ENCODE measurements at regions not wholly inside any gene's neighbourhood (a gene's known extent, or its start where the extent isn't known, plus 50 kb on each side); places are given as distances from the start of the nearest gene placed in this dataset.
"Not testable (repeated sequence)": the region's sequence is repeated elsewhere in the genome, so short reads cannot be mapped to it uniquely, and the experiment has no call there.

DNA sequence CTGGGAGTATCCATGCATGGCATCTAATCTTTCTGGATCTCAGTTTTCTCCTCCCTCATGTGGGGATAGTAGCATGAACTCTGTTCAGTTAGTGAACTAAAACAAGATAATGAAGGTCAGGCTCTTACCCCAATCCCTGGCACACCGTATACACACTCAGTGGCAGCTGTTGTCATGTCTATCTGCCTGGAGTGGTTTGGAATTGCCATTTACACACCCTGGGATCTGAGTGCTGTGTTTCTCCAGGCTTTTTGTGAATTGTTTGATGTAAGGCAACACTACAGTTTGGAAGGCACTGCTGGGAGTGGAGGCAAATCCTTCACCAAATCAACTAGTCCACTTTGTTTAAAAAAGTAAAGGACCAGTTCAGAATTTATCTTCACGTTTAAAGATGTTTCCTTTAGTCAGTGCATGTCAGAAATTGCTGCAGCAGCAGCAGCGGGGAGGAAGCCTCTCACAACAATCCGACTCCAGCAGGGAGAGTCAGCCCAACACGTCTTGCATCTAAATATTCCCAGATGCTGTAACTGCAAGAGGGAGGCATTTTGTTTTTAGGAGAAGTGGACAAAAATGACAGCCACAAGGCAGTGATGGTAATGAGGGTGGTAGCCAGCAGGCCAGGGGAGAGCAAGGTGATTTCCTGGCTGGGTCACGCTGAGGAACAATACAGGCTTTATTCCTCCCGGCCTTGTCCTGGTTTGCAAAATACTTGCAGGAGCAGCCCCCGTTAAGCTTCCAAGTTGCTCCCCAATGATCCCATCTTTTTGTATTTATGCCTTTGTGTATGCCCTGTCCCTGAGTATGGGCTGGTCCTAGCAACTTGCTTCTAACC, 128.5 kb upstream of the LRIG1 start:
- no peak for DNase-seq (ENCODE audit: low read depth, low spot score)

- DNase-seq (ENCODE audit: low read depth, low spot score) = no peak
Measured at GRCh38 chr3:66629982-66630368, 129.2 kb upstream of the LRIG1 start.

GRCh38 chr3:66633402-66634381, 132.9 kb upstream of the LRIG1 start:
- DNase-seq (ENCODE audit: low read depth, low spot score) = no peak

GRCh38 chr3:66638717-66639116, 137.9 kb upstream of the LRIG1 start:
- no peak for DNase-seq (ENCODE audit: low read depth, low spot score)

GRCh38 chr3:66639809-66640356, 139.1 kb upstream of the LRIG1 start:
- no peak for DNase-seq (ENCODE audit: low read depth, low spot score)

GRCh38 chr3:66642019-66642418, 141.2 kb upstream of the LRIG1 start:
- no peak for DNase-seq (ENCODE audit: low read depth, low spot score)

- no peak for DNase-seq (ENCODE audit: low read depth, low spot score)
Measured at GRCh38 chr3:66642484-66642883, 141.7 kb upstream of the LRIG1 start.

GRCh38 chr3:66644549-66644948, 143.7 kb upstream of the LRIG1 start:
- no peak for DNase-seq (ENCODE audit: low read depth, low spot score)

- no peak for DNase-seq (ENCODE audit: low read depth, low spot score)
Measured at GRCh38 chr3:66648975-66649374, 148.2 kb upstream of the LRIG1 start.

- not testable (repeated sequence) for DNase-seq (ENCODE audit: low read depth, low spot score)
Measured at GRCh38 chr3:66651520-66651919, 150.7 kb upstream of the LRIG1 start.

- DNase-seq (ENCODE audit: low read depth, low spot score) = not testable (repeated sequence)
Measured at GRCh38 chr3:66652100-66652499, 151.3 kb upstream of the LRIG1 start.

DNA sequence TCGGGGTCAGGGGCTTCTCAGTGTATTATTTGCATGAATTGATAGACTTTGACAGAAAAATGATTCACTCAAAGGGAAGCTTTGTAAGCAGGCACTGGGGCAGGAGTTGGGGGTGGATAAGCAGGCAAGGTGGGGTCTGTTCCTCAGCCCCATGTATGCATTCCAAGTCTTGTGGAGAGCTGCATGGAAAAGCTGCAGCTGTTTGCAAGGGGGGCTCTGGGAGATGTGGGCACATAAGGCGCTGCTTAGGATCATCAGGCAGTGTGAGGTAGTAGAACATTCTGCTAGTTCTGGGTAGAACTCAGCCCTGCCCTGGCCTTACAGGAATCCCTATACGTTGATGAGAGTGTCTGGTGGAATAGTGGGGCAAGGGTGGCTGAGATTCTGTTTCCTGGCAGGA, 154.2 kb upstream of the LRIG1 start:
- no peak for DNase-seq (ENCODE audit: low read depth, low spot score)

- DNase-seq (ENCODE audit: low read depth, low spot score) = peak; percentile 29
Measured at GRCh38 chr3:66655671-66656070, 154.8 kb upstream of the LRIG1 start.

DNA sequence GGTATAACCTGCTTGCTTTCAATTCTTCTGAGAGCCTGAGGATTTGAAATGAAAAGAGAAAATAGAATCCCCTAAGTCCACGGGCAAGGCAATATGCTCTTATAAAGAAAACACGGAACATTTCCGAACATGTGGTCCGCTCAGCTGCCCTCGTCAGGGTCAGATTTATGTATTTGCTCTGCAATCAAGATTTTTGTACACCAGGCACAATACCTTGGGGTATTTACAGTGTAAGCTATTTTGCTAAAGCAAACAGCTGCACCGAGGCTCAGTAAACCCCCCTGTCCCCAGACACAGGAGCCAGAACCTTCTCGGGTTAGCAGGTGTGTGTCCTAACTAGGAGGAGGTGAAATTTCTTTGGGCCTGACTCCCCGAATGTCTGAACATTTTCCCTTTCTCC, 155.8 kb upstream of the LRIG1 start:
- DNase-seq (ENCODE audit: low read depth, low spot score) = no peak

- DNase-seq (ENCODE audit: low read depth, low spot score) = no peak
Measured at GRCh38 chr3:66659056-66659455, 158.2 kb upstream of the LRIG1 start.

DNA sequence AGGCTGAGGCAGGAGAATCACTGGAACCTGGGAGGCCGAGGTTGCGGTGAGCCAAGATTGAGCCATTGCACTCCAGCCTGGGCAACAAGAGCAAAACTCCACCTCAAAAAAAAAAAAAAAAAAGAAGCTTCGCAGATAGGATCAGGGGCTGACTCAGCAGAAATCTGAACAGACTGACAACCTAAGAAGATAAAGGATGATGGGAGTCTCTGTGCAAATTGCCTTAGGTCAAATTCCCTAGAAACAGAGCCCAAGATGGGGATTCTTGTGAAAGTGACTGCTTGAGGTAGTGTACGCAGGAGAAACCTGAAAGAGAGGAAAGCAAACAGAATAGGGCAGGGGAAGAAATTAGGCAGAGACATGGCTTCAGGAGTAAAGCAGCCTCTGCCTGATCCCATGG, 160.8 kb upstream of the LRIG1 start:
- DNase-seq (ENCODE audit: low read depth, low spot score) = no peak

- DNase-seq (ENCODE audit: low read depth, low spot score) = no peak
Measured at GRCh38 chr3:66662894-66663293, 162.1 kb upstream of the LRIG1 start.

- no peak for DNase-seq (ENCODE audit: low read depth, low spot score)
Measured at GRCh38 chr3:66665021-66665695, 164.3 kb upstream of the LRIG1 start.

DNA sequence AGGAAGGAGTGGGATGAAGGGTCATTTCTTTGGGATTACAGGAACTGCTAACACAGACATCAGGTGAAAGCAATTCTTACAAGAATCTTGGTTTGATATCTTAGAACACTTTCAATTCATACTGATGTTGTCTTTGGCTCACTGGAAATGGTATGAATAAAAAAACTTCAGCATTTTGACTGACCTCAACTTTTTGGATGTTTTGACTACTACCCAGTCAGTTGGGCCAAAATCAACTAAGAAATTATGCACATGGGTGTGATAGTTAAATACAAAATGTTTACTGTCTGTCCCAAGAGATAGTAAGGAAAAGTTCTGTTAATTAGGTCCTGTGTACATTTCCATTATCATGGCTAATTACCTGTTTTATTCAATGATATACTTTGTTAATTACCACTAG, 165.5 kb upstream of the LRIG1 start:
- peak; percentile 33 for DNase-seq (ENCODE audit: low read depth, low spot score)

DNA sequence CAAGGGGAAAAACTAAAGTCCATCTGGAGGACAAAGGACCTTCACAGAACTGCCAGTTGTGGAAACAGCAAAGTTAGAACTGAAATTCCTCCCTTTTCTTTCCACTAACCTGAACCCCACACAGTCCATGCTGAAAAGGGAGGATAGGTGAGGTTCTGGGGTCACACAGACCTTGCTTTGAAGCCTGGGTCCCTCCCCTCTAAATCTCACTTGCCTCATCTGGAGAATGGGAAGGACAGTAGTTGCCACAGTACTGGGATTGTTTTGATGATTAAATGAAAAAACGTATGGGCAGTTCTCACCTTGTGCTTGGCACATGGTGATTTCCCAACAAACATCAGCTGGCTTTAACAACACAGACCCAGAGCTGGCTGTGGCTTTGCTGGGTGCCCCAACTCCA, 166.4 kb upstream of the LRIG1 start:
- DNase-seq (ENCODE audit: low read depth, low spot score) = no peak

GRCh38 chr3:66671291-66671690, 170.5 kb upstream of the LRIG1 start:
- no peak for DNase-seq (ENCODE audit: low read depth, low spot score)

- no peak for DNase-seq (ENCODE audit: low read depth, low spot score)
Measured at GRCh38 chr3:66672830-66673229, 172.0 kb upstream of the LRIG1 start.
